Ovary (tissue), 7 donors: ENCODE measurements at regions not wholly inside any gene's neighbourhood (a gene's known extent, or its start where the extent isn't known, plus 50 kb on each side); places are given as distances from the start of the nearest gene placed in this dataset.
"Not testable (repeated sequence)": the region's sequence is repeated elsewhere in the genome, so short reads cannot be mapped to it uniquely, and the experiment has no call there.

Source experiments
- DNase-seq, 5 donors: peaks; one replicate each; pipeline ENCODE4 v3.0.0-alpha.2; 2019 to 2020
- H3K27ac ChIP-seq, 2 donors: fragments of 200-600 bp; one replicate each; pipeline versions ENCODE4 v1.5.1 to v1.8.0; 2019 to 2022
- H3K27me3 ChIP-seq: fragments of 200-600 bp; one replicate; pipeline ENCODE4 v1.8.0; 2022
- H3K36me3 ChIP-seq: fragments of 200-600 bp; sonication (generic); one replicate; pipeline ENCODE4 v1.5.1; 2019
- H3K4me1 ChIP-seq: one replicate; pipeline ENCODE4 v1.8.1; 2013; ENCODE audit warnings: mild to moderate bottlenecking, moderate library complexity; ENCODE audit not compliant: insufficient read depth
- H3K4me3 ChIP-seq: fragments of 200-600 bp; sonication (generic); one replicate; pipeline ENCODE4 v1.5.1; 2017
- H3K9me3 ChIP-seq, 2 donors: fragments of 200-600 bp in 1 of 2; sonication (generic) in 1 of 2; one replicate each; pipeline versions ENCODE4 v1.5.1 to v1.8.1; 2013 to 2019; ENCODE audit warnings: mild to moderate bottlenecking in 1 of 2, moderate library complexity in 1 of 2
- CTCF ChIP-seq, 3 donors: fragments of 450-650 bp in 2 of 3; fragments of 200-600 bp in 1 of 3; IDR thresholded peaks; one replicate each; pipeline versions ENCODE4 v1.5.1 to v1.8.0; 2016 to 2022; ENCODE audit warnings: antibody characterized with exemption in 3 of 3, mild to moderate bottlenecking in 1 of 3
- EP300 ChIP-seq: sonication (generic); formaldehyde crosslinking; IDR thresholded peaks from one replicate; pipeline ENCODE4 v1.6.1; 2017; ENCODE audit warnings: antibody characterized with exemption
- POLR2A ChIP-seq: fragments of 450-650 bp; IDR thresholded peaks from one replicate; pipeline ENCODE4 v1.6.1; 2017; ENCODE audit warnings: antibody characterized with exemption, mild to moderate bottlenecking, moderate library complexity
- WGBS, 3 donors: extraction: QIAGEN DNeasy Blood & Tissue Kit in 1 of 3; methylation state at CpG; one replicate each; pipeline versions ENCODE4 v1.1.5 to v1.1.7; 2013 to 2017; 5-methylcytosine and 5-hydroxymethylcytosine counted together
- intact Hi-C, 4 donors: fragments of 100-400 bp; cut with DNase I; formaldehyde crosslinking; loops; one replicate each; pipeline versions ENCODE4 v1.11.0 to v1.15.1; 2022 to 2023
- donor health status: DM: no; HTN: no; CAD: no; lungs with moderate emphysema.
- donor health status: DM: no; HTN: no; CAD: no.
- donor health status: Bipolar disorder and iron deficiency.
- donor health status: DM: no; HTN: no; CAD: no.
- donor health status: DM: yes; HTN: yes; CAD: no.

DNA sequence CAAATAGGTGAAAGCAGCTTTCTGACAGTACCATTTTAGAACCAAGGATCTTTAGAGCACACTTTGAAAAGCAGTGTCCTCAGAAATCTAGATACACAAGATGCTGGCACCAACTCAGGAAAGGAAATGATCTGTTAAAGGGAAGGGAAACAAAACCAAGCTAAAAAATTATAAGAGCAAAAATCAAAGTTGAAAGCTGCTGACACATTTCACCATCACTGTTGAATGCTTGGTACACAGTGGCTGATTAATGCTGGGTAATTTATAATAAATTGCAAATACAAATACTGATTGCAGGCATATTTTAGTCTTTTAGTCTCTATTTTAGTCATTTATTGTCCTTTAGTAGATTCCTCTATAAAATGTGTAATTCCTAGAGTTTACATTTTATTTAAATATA, 1540.1 kb upstream of the PCDH10 start:
- H3K4me1 ChIP-seq, result no peaks in the 10 kb centered on the region
- H3K27ac ChIP-seq, result no peak overlapping the region
- TF ChIP-seq POLR2A, result no peak
- no peak for TF ChIP-seq EP300
- TF ChIP-seq CTCF (IDR thresholded peaks at IDR 0.05), result no peak
- no peaks in the 10 kb centered on the region for H3K36me3 ChIP-seq
- no peak overlapping the region for H3K4me3 ChIP-seq
- intact Hi-C loops, result no loop called here
- no peaks in the 10 kb centered on the region for H3K9me3 ChIP-seq
- no peak for DNase-seq
- no peaks in the 10 kb centered on the region for H3K27me3 ChIP-seq

DNA sequence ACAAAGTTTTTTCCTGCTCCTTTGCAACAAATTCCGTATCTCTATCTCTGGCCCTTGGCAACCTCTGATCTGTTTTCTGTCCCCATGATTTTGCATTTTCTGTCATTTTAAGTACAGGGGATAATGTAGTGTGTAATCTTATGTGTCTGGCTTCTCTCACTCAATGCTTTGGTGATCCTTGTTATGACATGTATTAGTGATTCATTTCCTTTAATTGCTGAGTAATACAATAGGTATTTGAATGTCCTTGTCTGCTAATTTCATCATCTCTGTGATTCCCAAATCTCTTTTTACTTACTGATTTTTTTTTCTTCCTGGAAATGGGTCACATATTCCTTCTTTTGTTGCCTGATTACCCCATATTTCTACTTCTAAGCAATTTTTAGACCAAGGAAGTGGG, 1538.6 kb upstream of the PCDH10 start:
- intact Hi-C loops, H3K36me3 ChIP-seq, H3K27me3 ChIP-seq, DNase-seq, H3K4me3 ChIP-seq, H3K4me1 ChIP-seq, H3K27ac ChIP-seq, H3K9me3 ChIP-seq: not testable (repeated sequence)
- WGBS, 3 donors, result 36 to 53% (median 49%) methylated on average over 1 of the region's 1 CpG

- intact Hi-C loops, result no loop called here
- peaks cover 0 to 4% of the 10 kb centered on the region in 2 donors for H3K9me3 ChIP-seq
- H3K27me3 ChIP-seq, result no peaks in the 10 kb centered on the region
- H3K4me1 ChIP-seq, result no peaks in the 10 kb centered on the region
- H3K36me3 ChIP-seq, result no peaks in the 10 kb centered on the region
- DNase-seq, result no peak
- 60 to 75% (median 60%) methylated on average over 5 of the region's 5 CpGs for WGBS, 3 donors
- no peak overlapping the region for H3K27ac ChIP-seq
- no peak overlapping the region for H3K4me3 ChIP-seq
- TF ChIP-seq POLR2A, result no peak
- TF ChIP-seq EP300, result no peak
- no peak for TF ChIP-seq CTCF (IDR thresholded peaks at IDR 0.05)
Measured at GRCh38 chr4:131613086-131613823, 1535.8 kb upstream of the PCDH10 start.

- no peaks in the 10 kb centered on the region for H3K4me1 ChIP-seq
- 83 to 91% (median 86%) methylated on average over 1 of the region's 1 CpG for WGBS, 3 donors
- no peak for DNase-seq
- intact Hi-C loops, result no loop called here
- TF ChIP-seq CTCF (IDR thresholded peaks at IDR 0.05) (no peak), POLR2A (no peak), EP300 (no peak)
- H3K36me3 ChIP-seq, result no peaks in the 10 kb centered on the region
- H3K27ac ChIP-seq, result no peak overlapping the region
- H3K4me3 ChIP-seq, result no peak overlapping the region
- H3K9me3 ChIP-seq, result peaks cover 0 to 4% of the 10 kb centered on the region in 2 donors
- H3K27me3 ChIP-seq, result no peaks in the 10 kb centered on the region
Measured at GRCh38 chr4:131613824-131614216, 1535.3 kb upstream of the PCDH10 start.

DNA sequence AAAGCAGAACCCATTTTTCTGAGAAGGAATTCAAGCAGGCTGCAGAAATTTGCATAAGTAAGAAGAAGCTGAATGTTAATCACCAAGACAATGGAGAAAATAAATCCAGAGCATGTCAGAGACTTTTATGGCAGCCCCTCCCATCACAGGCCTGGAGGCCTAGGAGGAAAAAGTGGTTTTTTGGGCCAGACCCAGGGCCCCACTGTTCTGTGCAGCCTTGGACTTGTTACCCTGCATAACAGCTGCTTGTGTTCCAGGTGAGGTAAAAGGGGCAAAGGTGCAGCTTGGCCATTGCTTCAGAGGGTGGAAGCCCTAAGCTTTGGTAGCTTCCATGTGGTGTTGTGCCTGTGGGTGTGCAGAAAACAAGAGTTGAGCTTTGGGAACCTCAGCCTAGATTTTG, 1516.2 kb upstream of the PCDH10 start:
- Histone ChIP-seq H3K4me3 (no peak overlapping the region), H3K27me3 (no peaks in the 10 kb centered on the region), H3K4me1 (no peaks in the 10 kb centered on the region), H3K36me3 (no peaks in the 10 kb centered on the region), H3K9me3 (no peaks in the 10 kb centered on the region), H3K27ac (no peak overlapping the region)
- no peak for TF ChIP-seq POLR2A
- no peak for TF ChIP-seq CTCF (IDR thresholded peaks at IDR 0.05)
- TF ChIP-seq EP300, result no peak
- intact Hi-C loops, result no loop called here
- no peak for DNase-seq
